ENCODE measurements at regions not wholly inside any gene's neighbourhood (a gene's known extent, or its start where the extent isn't known, plus 50 kb on each side); places are given as distances from the start of the nearest gene placed in this dataset.

DNA sequence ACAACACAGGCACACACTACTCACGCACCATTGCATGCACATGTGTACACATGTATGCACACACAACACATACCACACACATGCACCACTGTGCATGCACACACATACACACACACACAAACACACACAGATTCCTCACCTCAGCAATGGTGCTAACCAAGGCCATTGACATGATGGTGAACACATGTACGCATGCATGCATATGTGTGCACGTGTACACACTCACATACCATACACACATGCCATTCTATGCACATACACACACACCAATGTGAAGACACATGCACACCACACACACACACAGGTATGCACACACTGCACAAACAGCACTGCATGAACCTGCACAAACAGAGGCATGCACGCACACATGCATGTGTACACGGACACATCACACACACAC is 976.0 kb downstream of the DCDC2C start:
- TF ChIP-seq, protein P1, sequence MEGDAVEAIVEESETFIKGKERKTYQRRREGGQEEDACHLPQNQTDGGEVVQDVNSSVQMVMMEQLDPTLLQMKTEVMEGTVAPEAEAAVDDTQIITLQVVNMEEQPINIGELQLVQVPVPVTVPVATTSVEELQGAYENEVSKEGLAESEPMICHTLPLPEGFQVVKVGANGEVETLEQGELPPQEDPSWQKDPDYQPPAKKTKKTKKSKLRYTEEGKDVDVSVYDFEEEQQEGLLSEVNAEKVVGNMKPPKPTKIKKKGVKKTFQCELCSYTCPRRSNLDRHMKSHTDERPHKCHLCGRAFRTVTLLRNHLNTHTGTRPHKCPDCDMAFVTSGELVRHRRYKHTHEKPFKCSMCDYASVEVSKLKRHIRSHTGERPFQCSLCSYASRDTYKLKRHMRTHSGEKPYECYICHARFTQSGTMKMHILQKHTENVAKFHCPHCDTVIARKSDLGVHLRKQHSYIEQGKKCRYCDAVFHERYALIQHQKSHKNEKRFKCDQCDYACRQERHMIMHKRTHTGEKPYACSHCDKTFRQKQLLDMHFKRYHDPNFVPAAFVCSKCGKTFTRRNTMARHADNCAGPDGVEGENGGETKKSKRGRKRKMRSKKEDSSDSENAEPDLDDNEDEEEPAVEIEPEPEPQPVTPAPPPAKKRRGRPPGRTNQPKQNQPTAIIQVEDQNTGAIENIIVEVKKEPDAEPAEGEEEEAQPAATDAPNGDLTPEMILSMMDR (IDR thresholded peaks at IDR 0.05) = no peak
- H3K9me3 Mint-ChIP-seq (ENCODE audit: unreplicated experiment) = no peaks in the 10 kb centered on the region
- no peaks in the 10 kb centered on the region for H3K36me3 Mint-ChIP-seq (ENCODE audit: unreplicated experiment)
- peaks cover 8% of the 10 kb centered on the region for H3K4me1 Mint-ChIP-seq (ENCODE audit: unreplicated experiment)
- H3K27me3 Mint-ChIP-seq (ENCODE audit: unreplicated experiment) = no peaks in the 10 kb centered on the region
- H3K27ac Mint-ChIP-seq (ENCODE audit: unreplicated experiment) = no peak overlapping the region
- H3K4me3 Mint-ChIP-seq (ENCODE audit: unreplicated experiment) = no peak overlapping the region
- DNase-seq (ENCODE audit: extremely low spot score, unreplicated experiment) = no peak

DNA sequence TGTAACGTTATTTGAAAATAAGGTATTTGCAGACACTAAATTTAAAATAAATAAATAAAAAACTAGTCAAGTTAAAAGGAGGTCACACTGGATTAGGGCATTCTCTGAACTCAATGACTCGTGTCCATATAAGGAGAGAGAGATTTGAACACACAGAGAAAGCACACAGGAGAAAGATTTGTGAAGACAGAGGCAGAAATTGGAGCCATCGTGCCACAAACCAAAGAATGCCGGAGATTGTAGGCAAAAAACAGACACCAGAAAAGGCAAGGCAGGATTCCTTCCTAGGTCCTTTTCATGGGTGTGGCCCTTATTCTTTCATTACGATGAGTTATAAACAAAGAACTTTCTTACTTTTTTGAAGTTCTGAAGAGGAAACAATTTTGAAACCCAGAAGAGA is 981.5 kb downstream of the DCDC2C start:
- H3K9me3 Mint-ChIP-seq (ENCODE audit: unreplicated experiment) = no peaks in the 10 kb centered on the region
- DNase-seq (ENCODE audit: extremely low spot score, unreplicated experiment) = no peak
- H3K36me3 Mint-ChIP-seq (ENCODE audit: unreplicated experiment) = no peaks in the 10 kb centered on the region
- H3K4me1 Mint-ChIP-seq (ENCODE audit: unreplicated experiment) = peaks cover 45% of the 10 kb centered on the region
- H3K27ac Mint-ChIP-seq (ENCODE audit: unreplicated experiment) = peak overlapping the region; percentile 33
- TF ChIP-seq, protein P1 (IDR thresholded peaks at IDR 0.05) = no peak
- H3K4me3 Mint-ChIP-seq (ENCODE audit: unreplicated experiment) = peak overlapping the region; percentile 2
- H3K27me3 Mint-ChIP-seq (ENCODE audit: unreplicated experiment) = no peaks in the 10 kb centered on the region

DNA sequence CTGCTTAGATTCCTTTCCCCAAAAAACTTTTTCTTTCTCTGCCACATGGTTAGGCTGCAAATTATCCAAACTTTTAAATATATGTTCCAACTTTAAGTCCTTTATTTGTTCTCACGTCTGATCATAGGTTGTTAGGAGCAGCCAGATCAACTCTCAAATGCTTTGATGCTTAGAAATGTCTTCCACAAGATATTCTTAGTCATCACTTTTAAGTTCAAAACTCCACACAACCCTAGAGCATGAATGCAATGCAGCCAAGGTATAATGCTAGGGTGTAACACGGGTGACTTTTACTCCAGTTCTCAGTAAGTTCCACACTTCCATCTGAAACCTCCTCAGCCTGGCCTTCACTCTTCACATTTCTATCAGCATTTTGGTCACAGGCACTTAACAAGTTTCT is 987.5 kb downstream of the DCDC2C start:
- H3K27me3 Mint-ChIP-seq (ENCODE audit: unreplicated experiment) = no peaks in the 10 kb centered on the region
- DNase-seq (ENCODE audit: extremely low spot score, unreplicated experiment) = no peak
- peaks cover 56% of the 10 kb centered on the region for H3K4me1 Mint-ChIP-seq (ENCODE audit: unreplicated experiment)
- no peak overlapping the region for H3K4me3 Mint-ChIP-seq (ENCODE audit: unreplicated experiment)
- peaks cover 1% of the 10 kb centered on the region for H3K9me3 Mint-ChIP-seq (ENCODE audit: unreplicated experiment)
- peaks cover 3% of the 10 kb centered on the region for H3K36me3 Mint-ChIP-seq (ENCODE audit: unreplicated experiment)
- no peak overlapping the region for H3K27ac Mint-ChIP-seq (ENCODE audit: unreplicated experiment)
- TF ChIP-seq, protein P1 (IDR thresholded peaks at IDR 0.05) = no peak

DNA sequence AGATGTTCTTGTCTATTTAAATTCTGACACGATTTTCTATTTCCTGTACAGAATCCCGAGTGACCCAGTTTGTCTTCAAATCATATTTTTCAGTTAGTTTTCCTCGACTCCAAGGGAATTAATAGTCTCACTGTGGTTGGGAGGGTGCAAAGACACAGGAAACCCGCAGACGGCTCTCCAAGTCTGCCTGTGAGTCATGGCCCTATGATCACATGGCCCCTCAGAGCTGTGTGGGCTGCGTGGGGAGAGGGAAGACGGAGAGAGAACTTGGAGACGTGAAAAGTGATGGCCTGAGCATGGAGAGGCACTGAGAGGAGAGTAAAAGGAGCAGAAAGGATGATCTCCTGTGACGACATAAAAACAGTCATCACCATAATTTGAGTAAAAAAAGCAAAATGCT is 989.9 kb downstream of the DCDC2C start:
- TF ChIP-seq, protein P1 (IDR thresholded peaks at IDR 0.05) = no peak
- H3K27ac Mint-ChIP-seq (ENCODE audit: unreplicated experiment) = peak overlapping the region; percentile 87
- H3K36me3 Mint-ChIP-seq (ENCODE audit: unreplicated experiment) = peaks cover 3% of the 10 kb centered on the region
- peaks cover 8% of the 10 kb centered on the region for H3K9me3 Mint-ChIP-seq (ENCODE audit: unreplicated experiment)
- H3K4me3 Mint-ChIP-seq (ENCODE audit: unreplicated experiment) = no peak overlapping the region
- no peaks in the 10 kb centered on the region for H3K27me3 Mint-ChIP-seq (ENCODE audit: unreplicated experiment)
- H3K4me1 Mint-ChIP-seq (ENCODE audit: unreplicated experiment) = peaks cover 35% of the 10 kb centered on the region
- DNase-seq (ENCODE audit: extremely low spot score, unreplicated experiment) = no peak

DNA sequence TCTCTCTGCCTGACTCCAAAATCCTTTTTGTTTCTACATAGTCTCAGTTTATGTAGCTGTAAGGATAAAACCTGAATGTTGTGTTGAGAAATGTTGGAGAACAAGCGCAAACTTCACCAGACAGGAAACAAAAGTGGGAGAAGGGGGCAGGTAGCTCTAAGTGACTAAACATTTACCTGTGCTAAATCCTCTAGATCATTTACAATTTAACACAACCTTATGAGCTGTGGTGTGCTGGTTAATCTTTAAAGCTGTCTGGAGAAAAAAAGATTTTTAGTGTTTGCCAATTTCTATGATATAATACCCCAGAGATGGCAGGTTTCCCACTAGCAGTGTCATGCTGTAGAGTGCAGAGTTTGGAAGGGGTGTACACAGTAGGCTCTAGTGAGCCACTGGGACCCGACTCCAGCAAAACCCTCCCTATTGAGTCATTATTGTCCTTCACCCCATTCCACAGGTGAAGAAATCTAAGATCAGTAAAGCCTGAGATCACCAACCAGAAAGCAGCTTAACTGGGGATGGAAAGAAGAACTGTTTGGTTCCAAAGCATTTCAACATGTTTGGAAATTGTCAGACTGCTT is 992.0 kb downstream of the DCDC2C start:
- H3K9me3 Mint-ChIP-seq (ENCODE audit: unreplicated experiment) = peaks cover 8% of the 10 kb centered on the region
- peaks cover 3% of the 10 kb centered on the region for H3K36me3 Mint-ChIP-seq (ENCODE audit: unreplicated experiment)
- peaks cover 32% of the 10 kb centered on the region for H3K4me1 Mint-ChIP-seq (ENCODE audit: unreplicated experiment)
- H3K27ac Mint-ChIP-seq (ENCODE audit: unreplicated experiment) = no peak overlapping the region
- no peak for DNase-seq (ENCODE audit: extremely low spot score, unreplicated experiment)
- H3K27me3 Mint-ChIP-seq (ENCODE audit: unreplicated experiment) = no peaks in the 10 kb centered on the region
- no peak overlapping the region for H3K4me3 Mint-ChIP-seq (ENCODE audit: unreplicated experiment)
- TF ChIP-seq, protein P1 (IDR thresholded peaks at IDR 0.05) = no peak

Data from osteocyte (in vitro differentiated cells).